GM21786 (cell line): ENCODE measurements at regions not wholly inside any gene's neighbourhood (a gene's known extent, or its start where the extent isn't known, plus 50 kb on each side); places are given as distances from the start of the nearest gene placed in this dataset.
A peak's percentile ranks its signal among the peaks of the same experiment; 100 is the strongest.
"Not testable (repeated sequence)": the region's sequence is repeated elsewhere in the genome, so short reads cannot be mapped to it uniquely, and the experiment has no call there.

ENCODE experiments used
- ATAC-seq: cut with Tn5 transposase; IDR thresholded peaks from one replicate; pipeline ENCODE4 v1.9.1; 2021; ENCODE audit not compliant: unreplicated experiment

GRCh38 chr5:50898966-50899365 lies 232.5 kb downstream of the PARP8 start:
- ATAC-seq: no peak

GRCh38 chr5:50900952-50901510 lies 234.6 kb downstream of the PARP8 start:
- no peak for ATAC-seq

GRCh38 chr5:50903651-50904050 lies 237.2 kb downstream of the PARP8 start:
- no peak for ATAC-seq

- no peak for ATAC-seq
These were observed 239.6 kb downstream of the PARP8 start for GRCh38 chr5:50905996-50906570.

- not testable (repeated sequence) for ATAC-seq
These were observed 253.7 kb downstream of the PARP8 start for GRCh38 chr5:50920160-50920559.

DNA sequence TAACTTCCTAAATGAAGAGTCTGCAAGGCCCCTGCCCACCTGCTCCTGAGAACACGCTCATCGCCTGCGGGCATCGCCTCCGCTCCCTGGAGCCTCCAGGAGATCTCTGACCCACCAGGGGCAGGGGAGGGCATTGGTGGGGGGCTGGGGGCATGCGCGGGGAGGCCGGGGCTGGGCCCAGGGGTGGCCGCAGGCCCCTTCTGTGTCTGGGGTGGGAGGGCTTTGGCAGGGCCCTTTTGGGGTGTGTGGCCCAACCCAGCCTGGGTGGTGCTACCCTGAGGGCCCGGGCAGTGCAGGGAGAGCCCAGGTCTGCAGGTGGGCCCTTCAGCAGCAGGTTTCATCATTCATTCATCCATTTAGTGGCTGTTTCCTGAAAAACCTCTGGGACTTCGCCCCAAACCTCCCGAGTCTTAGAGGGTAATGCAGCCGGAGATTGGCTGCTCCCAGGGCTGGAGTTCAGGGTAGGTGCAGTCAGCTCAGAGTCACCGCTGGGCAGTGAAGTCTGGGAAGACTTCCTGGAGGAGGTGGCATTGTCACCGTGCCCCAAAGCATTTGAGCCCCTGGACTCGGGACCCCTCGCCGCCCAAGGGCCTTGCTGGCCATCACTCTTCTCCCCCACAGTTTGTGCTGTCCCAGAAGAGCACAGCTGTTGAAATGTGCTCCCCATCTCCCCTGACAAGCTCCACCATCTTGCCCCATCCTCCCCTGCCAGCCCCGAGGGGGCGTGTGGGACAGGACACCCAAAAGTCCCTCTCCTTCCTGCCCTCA lies 255.1 kb downstream of the PARP8 start:
- ATAC-seq: no peak

GRCh38 chr5:50922134-50922941 lies 255.9 kb downstream of the PARP8 start:
- peak; percentile 71 for ATAC-seq

DNA sequence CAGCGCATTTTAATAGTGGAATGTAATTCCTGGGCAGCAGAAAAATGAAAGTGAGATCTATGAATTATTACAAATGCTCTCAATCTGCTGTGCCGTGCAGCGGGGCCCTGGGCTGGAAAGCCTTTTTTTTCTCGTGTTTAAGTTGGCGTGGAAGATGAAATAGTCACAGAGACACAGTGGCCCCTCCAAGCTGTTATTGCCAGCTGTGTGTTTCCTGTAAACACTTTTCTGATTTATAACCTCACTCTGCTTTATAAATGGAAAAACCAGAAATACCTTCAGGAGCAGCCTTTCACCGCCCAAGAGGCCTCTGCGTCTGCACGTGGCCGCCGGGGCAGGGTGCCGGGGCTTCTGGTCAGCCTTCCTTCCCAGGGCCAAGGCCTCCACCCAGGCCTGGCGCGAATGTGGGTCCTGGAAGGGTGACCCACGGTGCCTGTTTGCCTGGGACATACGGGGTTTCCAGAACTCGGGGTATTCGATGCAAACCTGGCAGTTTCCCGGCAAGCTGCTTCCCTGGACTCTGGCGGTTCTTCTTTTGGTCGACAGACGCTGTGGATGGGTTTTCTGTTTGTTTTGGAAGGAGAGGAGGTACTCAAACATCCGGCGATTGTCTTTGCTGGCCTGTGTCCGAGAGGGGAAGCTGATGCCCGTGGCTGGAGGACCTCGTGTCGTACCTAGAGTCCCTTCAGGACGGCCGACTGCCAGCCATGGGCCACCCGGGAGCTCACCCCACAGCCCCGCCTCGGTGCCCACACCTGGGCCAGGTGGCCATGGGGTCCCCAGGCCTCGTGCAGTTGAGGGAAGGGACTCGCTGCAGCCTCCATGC lies 256.7 kb downstream of the PARP8 start:
- ATAC-seq: peak; percentile 10

DNA sequence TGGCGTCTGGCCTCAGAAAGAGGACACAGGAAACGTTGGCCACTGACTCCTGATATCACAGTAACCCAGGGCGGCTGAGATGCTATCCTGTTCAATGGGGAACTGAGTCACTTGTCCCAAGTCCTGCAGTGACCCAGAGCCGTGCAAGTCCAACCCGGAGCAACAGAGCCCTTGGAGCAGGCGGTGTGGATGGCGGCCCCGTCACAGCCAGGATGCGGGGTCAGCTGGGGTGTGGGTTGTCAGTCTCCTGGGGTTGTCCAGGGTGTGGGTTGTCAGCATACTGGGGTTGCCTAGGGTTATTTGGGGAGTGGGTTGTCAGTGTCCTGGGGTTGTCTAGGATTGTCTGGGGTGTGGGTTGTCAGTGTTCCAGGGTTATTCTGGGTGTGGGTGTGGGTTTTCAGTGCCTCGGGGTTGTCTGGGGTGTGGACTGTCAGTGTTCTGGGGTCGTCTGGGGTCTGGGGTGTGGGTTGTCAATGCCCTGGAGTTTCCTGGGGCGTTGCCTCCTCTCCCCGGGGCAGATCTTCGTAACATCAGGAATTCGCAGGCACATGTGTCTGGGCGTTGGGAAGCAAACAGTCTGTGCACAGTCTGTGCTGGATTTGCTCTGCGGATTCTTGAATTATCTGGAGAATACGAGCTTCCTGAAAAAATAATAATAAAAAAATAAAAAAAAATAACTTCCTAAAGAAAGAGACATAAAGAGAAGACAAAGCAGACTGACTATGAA lies 257.5 kb downstream of the PARP8 start:
- no peak for ATAC-seq

DNA sequence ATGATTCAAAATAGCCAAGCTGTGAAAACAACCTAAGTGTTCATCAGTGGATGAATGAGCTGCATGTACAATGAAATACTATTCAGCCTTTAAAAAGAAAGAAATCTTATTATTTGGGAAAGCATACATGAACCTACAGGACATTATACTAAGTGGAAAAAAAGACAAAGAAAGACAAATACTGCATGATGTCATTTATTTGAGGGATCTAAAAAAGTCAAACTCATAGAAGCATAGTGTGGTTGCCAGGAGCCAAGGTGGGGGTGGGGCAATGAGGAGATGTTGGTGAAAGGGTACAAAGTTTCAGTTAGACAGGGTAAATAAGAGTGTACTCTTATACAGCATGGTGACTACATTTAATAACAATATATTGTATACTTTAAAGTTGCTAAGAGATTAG lies 261.5 kb downstream of the PARP8 start:
- ATAC-seq: no peak

GRCh38 chr5:50929174-50929573 lies 262.7 kb downstream of the PARP8 start:
- ATAC-seq: no peak

DNA sequence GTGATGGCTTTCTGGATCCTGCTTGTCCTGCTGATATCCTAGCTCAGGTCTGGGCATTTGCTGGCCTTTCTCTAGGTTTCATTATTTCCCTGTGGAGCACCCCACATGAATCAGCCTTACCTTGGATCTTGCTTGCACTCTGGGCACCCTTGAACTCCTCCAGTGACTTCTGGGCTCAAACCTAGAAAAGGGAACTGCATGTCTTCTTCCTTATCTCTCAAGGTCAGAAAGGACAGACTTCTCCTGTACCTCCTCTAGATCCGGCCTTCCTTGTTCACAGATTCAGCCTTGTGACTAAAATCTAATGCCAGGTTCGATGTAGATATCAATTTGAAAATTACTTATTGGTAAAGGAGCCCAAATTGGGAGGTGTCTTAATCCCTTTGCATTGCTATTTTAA lies 267.9 kb downstream of the PARP8 start:
- ATAC-seq: no peak

DNA sequence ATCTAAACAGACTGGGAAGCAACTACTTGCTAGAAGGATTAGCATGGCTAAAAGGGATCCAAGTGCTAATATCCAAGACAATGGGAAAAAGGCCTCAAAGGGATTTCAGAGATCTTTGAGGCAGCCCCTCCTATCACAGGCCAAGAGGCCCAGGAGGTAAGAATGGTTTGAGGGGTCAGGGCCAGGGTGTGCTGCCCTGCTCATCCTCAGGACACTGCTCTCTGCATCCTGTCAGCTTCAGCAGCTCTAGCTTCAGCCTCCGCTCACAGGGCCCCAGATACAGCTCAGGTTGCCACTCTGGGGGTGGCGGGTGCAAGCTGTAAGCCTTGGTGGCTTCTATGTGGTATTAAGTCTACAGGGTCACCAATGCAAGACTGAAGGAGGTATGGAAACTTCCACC lies 278.7 kb downstream of the PARP8 start:
- no peak for ATAC-seq

GRCh38 chr5:50947906-50948683 lies 281.7 kb downstream of the PARP8 start:
- ATAC-seq: no peak

GRCh38 chr5:50953290-50953689 lies 286.9 kb downstream of the PARP8 start:
- ATAC-seq: no peak

DNA sequence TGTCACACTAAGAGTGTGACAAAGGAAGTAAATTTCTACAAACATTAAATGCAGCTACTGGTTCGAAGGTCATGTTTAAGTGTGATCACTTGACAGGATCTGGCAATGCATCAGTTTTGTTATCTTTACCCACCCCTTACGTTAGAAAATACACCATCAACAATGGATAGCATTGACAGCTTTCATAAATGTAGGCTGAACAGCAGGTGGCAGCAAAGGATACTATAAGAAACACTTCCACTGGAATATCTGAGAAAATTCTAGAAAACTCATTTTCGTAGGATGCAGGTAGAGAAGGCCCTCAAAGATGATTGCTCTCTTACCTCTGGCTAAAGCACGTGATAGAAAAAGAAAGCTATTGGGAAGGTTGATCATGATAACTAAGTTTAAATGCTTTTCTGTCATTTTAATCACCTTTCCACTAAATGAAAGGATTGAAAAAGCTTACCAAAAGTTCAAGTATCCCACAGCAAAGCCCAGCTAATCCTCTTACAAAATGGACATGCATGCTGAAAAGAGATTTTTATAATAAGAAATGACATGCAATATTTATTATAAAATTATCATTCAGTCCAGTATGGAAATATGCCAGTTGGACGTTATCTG lies 292.5 kb downstream of the PARP8 start:
- ATAC-seq: peak; percentile 34

DNA sequence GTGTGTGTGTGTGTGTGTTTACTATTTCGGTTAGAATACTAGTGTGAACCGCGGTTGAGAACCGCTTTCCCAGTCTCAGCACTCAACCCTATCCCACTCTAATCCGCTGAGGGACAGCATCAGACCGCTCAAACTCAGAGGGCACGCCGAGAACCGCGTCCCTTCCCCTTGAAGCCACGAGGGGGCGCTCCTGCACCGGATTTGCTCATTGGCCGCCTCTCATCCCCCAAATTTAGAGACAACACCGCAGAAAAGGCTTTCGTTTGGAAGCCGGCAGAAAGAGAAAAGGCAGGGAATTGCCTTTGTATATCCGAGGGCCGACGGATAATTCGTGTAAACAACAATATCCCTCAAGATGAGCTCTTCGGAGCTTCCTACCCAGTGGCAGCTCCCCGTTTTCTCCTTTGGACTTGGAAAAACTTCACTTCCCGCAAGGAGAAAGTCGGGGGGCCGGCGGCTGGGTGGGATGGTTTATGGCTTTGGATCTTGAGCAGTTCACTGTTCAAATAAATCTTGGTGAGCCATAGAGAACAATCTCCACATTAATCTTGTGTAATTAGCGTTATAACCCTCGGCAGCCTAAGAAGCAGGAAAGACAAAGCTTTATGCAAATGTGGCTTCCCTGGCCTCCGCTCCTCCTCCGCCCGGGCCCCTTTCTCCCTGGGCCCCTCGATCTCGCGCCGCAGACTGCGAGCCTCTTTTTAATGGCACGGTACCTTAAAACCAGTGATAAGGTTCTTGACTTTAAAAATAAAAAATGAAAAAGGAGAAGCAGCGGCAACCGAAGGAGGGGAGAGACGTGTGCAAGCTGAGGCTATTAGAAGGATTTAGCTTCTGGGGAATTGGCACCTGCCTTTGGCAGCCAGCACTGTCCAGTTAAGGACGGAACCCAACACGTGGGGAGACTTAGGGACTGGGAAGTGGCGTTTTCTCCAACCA lies 296.8 kb downstream of the PARP8 start:
- ATAC-seq: peak; percentile 90
